ENCODE measurements at regions not wholly inside any gene's neighbourhood (a gene's known extent, or its start where the extent isn't known, plus 50 kb on each side); places are given as distances from the start of the nearest gene placed in this dataset.

DNA sequence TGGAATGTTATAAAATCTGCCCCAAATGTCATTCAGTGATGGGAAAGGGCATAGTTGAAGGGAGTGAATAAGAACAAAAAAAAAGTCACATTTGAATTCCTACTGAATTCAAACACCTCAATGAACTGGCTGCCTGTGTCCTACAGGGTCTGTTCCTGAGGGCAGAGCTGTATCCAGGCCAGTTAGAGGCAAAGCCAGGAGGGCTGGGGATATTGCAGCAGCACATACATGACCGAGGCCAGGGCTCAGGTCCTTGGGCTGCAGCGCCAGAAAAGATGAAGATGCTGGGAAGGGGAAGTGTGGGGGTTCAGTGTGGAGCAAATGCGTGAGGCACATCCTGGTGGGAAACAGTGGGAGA is 449.2 kb downstream of the SIPA1L2 start:
- Histone ChIP-seq H3K9ac (ENCODE audit: low read length) (no peak overlapping the region), H3K4me2 (ENCODE audit: low read depth, low read length, poor library complexity, severe bottlenecking) (no peak overlapping the region)

DNA sequence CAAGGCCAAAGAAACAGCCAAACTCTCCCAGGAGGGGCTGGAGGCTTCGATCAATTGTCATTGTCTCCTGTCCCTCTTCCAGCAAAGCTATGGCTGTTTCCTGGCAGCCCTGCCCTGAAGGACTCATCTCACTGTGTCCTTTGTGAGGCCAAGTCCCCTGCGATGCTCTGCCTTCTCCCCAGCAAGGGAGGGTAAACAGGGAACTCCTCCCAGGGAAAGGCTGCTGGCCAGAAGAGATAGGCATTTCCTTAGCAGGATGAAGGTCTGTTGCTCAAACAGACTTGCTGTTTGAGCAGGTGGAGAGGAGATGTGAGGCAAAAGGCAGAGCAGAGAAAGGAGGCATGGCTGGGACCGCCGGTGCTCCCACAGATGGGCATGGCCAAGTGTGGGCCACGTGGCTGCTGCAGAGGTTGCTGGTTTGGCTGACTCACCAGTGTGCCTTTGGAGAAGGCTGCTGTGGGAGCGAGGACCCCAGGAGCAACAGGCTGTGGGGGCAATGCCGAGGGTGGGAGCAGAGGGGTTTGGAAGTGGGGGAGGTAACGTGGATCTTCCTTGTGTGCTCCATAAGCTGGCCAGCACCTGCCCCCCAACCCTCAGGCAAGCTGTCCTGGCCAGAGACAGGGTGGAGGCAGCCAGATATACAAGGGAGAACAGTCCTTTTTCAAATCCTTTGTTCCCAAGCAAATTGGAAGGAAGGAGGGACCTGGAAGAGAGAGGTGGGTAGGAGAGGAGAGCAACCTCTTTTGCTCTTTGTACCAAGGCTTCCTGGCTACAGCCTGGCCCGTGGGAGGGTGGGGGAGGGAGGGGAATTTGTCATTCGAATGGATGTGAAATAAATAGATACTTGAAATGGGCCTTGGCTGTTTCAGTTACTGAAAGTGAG is 449.8 kb downstream of the SIPA1L2 start:
- Histone ChIP-seq H3K27me3 (ENCODE audit: low read length) (no peaks in the 10 kb centered on the region), H3K9ac (ENCODE audit: low read length) (no peak overlapping the region), H3K79me2 (ENCODE audit: low read length) (no peaks in the 10 kb centered on the region), H4K20me1 (ENCODE audit: insufficient read depth, low read depth, low read length) (no peaks in the 10 kb centered on the region), H3K4me1 (ENCODE audit: low read length) (no peaks in the 10 kb centered on the region), H3K4me2 (ENCODE audit: low read depth, low read length, poor library complexity, severe bottlenecking) (no peak overlapping the region), H2AFZ (ENCODE audit: low read length) (no peak overlapping the region), H3K4me3 (ENCODE audit: low read length) (no peak overlapping the region), H3K36me3 (ENCODE audit: insufficient read depth, low read length) (no peaks in the 10 kb centered on the region), H3K27ac (ENCODE audit: low read length) (no peak overlapping the region), H3K9me2 (replicated peaks; ENCODE audit: insufficient read depth, low read length) (no peaks in the 10 kb centered on the region), H3K9me3 (ENCODE audit: low read length) (no peaks in the 10 kb centered on the region)
- no peak for DNase-seq

More for the DNA sequence above, 449.2 kb downstream of the SIPA1L2 start:
- Histone ChIP-seq H3K9me3 (ENCODE audit: low read length) (no peaks in the 10 kb centered on the region), H3K4me3 (ENCODE audit: low read length) (no peak overlapping the region), H3K27me3 (ENCODE audit: low read length) (no peaks in the 10 kb centered on the region), H2AFZ (ENCODE audit: low read length) (no peak overlapping the region), H3K79me2 (ENCODE audit: low read length) (no peaks in the 10 kb centered on the region), H3K4me1 (ENCODE audit: low read length) (no peaks in the 10 kb centered on the region), H3K36me3 (ENCODE audit: insufficient read depth, low read length) (no peaks in the 10 kb centered on the region), H3K9me2 (replicated peaks; ENCODE audit: insufficient read depth, low read length) (no peaks in the 10 kb centered on the region), H4K20me1 (ENCODE audit: insufficient read depth, low read depth, low read length) (no peaks in the 10 kb centered on the region), H3K27ac (ENCODE audit: low read length) (no peak overlapping the region)
- no peak for DNase-seq

DNA sequence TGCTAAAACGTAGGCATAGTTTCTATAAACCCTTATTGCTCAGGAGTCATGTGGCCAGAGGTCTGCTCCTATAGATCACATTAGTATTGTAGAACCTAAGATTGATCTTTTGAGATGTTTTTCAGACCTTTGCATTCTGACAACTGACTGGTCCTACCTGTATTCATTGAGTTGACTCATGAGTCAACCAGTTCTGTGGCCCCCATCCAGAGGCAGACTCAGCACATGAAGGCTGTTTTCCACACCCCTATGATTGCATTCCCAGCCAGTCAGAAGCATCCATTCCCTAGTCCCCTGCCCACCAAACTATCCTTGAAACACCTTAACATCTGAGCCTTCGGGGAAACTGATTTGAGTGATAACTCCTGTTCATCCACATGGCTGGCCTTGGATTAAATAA is 451.7 kb downstream of the SIPA1L2 start:
- Histone ChIP-seq H3K27me3 (ENCODE audit: low read length) (no peaks in the 10 kb centered on the region), H3K4me1 (ENCODE audit: low read length) (no peaks in the 10 kb centered on the region), H4K20me1 (ENCODE audit: insufficient read depth, low read depth, low read length) (no peaks in the 10 kb centered on the region), H3K36me3 (ENCODE audit: insufficient read depth, low read length) (no peaks in the 10 kb centered on the region), H3K9ac (ENCODE audit: low read length) (no peak overlapping the region), H3K4me2 (ENCODE audit: low read depth, low read length, poor library complexity, severe bottlenecking) (no peak overlapping the region), H3K4me3 (ENCODE audit: low read length) (no peak overlapping the region), H3K9me2 (replicated peaks; ENCODE audit: insufficient read depth, low read length) (no peaks in the 10 kb centered on the region), H3K27ac (ENCODE audit: low read length) (no peak overlapping the region), H2AFZ (ENCODE audit: low read length) (no peak overlapping the region), H3K9me3 (ENCODE audit: low read length) (no peaks in the 10 kb centered on the region), H3K79me2 (ENCODE audit: low read length) (no peaks in the 10 kb centered on the region)
- no peak for DNase-seq

DNA sequence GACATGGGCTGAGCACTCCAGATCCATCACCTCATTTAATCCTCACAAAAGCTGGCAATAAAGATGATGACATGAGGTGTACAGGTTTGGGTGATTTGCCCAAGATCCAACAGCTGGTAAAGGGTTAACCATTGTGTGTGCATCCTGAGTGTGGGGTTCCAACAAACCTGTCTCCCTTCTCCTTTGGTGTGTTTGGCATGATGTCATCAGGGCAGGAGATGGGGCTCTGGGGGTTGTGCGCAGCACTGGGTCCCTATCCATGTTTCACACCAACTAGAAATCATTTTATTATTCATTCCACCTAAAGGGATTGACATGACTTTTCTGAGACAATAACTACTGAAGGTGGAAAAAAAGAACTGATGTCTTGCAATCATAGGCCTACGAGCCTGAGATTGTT is 452.5 kb downstream of the SIPA1L2 start:
- no peaks in the 10 kb centered on the region for H3K4me1 ChIP-seq (ENCODE audit: low read length)
- no peak overlapping the region for H3K4me3 ChIP-seq (ENCODE audit: low read length)
- H3K9ac ChIP-seq (ENCODE audit: low read length) = no peak overlapping the region
- no peak for DNase-seq
- H3K9me2 ChIP-seq (replicated peaks; ENCODE audit: insufficient read depth, low read length) = no peaks in the 10 kb centered on the region
- no peaks in the 10 kb centered on the region for H4K20me1 ChIP-seq (ENCODE audit: insufficient read depth, low read depth, low read length)
- H3K79me2 ChIP-seq (ENCODE audit: low read length) = no peaks in the 10 kb centered on the region
- H2AFZ ChIP-seq (ENCODE audit: low read length) = no peak overlapping the region
- no peaks in the 10 kb centered on the region for H3K9me3 ChIP-seq (ENCODE audit: low read length)
- H3K36me3 ChIP-seq (ENCODE audit: insufficient read depth, low read length) = no peaks in the 10 kb centered on the region
- H3K27me3 ChIP-seq (ENCODE audit: low read length) = no peaks in the 10 kb centered on the region
- H3K4me2 ChIP-seq (ENCODE audit: low read depth, low read length, poor library complexity, severe bottlenecking) = no peak overlapping the region
- H3K27ac ChIP-seq (ENCODE audit: low read length) = no peak overlapping the region

DNA sequence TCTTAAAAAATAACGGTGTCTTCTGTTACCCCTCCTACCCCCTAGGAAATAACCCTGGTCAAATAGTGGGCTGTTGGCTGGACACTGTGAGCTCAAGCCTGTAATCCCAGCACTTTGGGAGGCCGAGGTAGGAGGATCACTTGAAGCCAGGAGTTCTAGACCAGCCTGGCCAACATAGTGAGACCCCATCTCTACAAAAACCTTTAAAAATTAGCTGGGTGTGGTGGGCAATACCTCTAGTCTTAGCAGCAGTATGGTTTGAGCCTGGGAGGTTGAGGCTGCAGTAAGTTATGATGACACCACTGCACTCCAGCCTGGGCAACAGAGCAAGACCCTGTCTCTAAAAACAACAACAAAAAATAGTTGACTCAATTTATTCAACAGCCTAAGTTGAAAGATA is 453.7 kb downstream of the SIPA1L2 start:
- Histone ChIP-seq H3K27ac (ENCODE audit: low read length) (no peak overlapping the region), H3K4me2 (ENCODE audit: low read depth, low read length, poor library complexity, severe bottlenecking) (no peak overlapping the region), H4K20me1 (ENCODE audit: insufficient read depth, low read depth, low read length) (no peaks in the 10 kb centered on the region), H3K79me2 (ENCODE audit: low read length) (no peaks in the 10 kb centered on the region), H3K27me3 (ENCODE audit: low read length) (no peaks in the 10 kb centered on the region), H3K4me3 (ENCODE audit: low read length) (no peak overlapping the region), H2AFZ (ENCODE audit: low read length) (no peak overlapping the region), H3K9ac (ENCODE audit: low read length) (no peak overlapping the region), H3K9me2 (replicated peaks; ENCODE audit: insufficient read depth, low read length) (no peaks in the 10 kb centered on the region), H3K36me3 (ENCODE audit: insufficient read depth, low read length) (no peaks in the 10 kb centered on the region), H3K9me3 (ENCODE audit: low read length) (no peaks in the 10 kb centered on the region), H3K4me1 (ENCODE audit: low read length) (no peaks in the 10 kb centered on the region)
- no peak for DNase-seq

DNA sequence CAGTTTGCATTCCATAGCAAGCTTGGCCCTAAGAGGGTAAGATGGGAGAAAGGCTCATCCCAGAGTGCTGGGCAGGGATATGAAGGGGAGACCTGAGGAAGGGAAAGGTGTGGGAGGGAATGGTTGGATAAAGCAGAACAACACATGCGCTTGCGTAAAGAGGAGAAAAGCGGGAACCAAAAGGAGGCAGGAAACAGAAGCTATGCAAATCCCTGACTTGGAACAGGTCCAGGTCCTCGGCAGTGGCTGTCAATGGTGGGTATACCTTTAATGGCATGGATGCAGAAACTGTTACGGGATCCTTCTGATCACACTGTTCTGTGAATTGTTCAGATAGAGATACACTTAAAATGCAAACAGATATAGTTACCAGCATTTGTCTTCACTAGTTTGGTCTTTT is 455.6 kb downstream of the SIPA1L2 start:
- Histone ChIP-seq H3K36me3 (ENCODE audit: insufficient read depth, low read length) (no peaks in the 10 kb centered on the region), H3K9ac (ENCODE audit: low read length) (no peak overlapping the region), H3K9me2 (replicated peaks; ENCODE audit: insufficient read depth, low read length) (no peaks in the 10 kb centered on the region), H3K4me3 (ENCODE audit: low read length) (no peak overlapping the region), H3K27ac (ENCODE audit: low read length) (no peak overlapping the region), H3K79me2 (ENCODE audit: low read length) (no peaks in the 10 kb centered on the region), H2AFZ (ENCODE audit: low read length) (no peak overlapping the region), H3K9me3 (ENCODE audit: low read length) (no peaks in the 10 kb centered on the region), H3K27me3 (ENCODE audit: low read length) (no peaks in the 10 kb centered on the region), H4K20me1 (ENCODE audit: insufficient read depth, low read depth, low read length) (no peaks in the 10 kb centered on the region), H3K4me2 (ENCODE audit: low read depth, low read length, poor library complexity, severe bottlenecking) (no peak overlapping the region), H3K4me1 (ENCODE audit: low read length) (no peaks in the 10 kb centered on the region)
- DNase-seq = no peak

DNA sequence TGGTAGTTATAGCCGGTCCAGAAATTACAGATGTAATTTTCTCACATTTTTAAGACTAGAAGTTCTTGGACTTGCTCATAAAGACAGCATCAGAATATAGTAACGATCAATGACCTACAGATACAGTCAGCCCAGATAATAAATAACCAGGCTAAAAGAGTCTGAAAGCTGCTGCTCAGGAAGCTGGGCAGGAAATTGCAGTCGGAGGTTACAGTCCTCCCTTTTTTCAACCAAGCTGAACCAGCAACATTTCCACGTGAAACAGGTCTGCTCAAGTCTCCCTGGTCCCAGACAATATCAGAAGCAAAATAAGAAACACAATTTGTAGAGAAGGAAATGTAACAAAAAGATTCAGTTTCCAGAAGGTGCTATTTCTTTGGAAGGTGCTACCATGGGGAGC is 457.4 kb downstream of the SIPA1L2 start:
- Histone ChIP-seq H3K4me1 (ENCODE audit: low read length) (no peaks in the 10 kb centered on the region), H4K20me1 (ENCODE audit: insufficient read depth, low read depth, low read length) (no peaks in the 10 kb centered on the region), H2AFZ (ENCODE audit: low read length) (no peak overlapping the region), H3K36me3 (ENCODE audit: insufficient read depth, low read length) (no peaks in the 10 kb centered on the region), H3K4me3 (ENCODE audit: low read length) (no peak overlapping the region), H3K79me2 (ENCODE audit: low read length) (no peaks in the 10 kb centered on the region), H3K27me3 (ENCODE audit: low read length) (no peaks in the 10 kb centered on the region), H3K4me2 (ENCODE audit: low read depth, low read length, poor library complexity, severe bottlenecking) (no peak overlapping the region), H3K9ac (ENCODE audit: low read length) (no peak overlapping the region), H3K27ac (ENCODE audit: low read length) (no peak overlapping the region), H3K9me2 (replicated peaks; ENCODE audit: insufficient read depth, low read length) (no peaks in the 10 kb centered on the region), H3K9me3 (ENCODE audit: low read length) (no peaks in the 10 kb centered on the region)
- no peak for DNase-seq

DNA sequence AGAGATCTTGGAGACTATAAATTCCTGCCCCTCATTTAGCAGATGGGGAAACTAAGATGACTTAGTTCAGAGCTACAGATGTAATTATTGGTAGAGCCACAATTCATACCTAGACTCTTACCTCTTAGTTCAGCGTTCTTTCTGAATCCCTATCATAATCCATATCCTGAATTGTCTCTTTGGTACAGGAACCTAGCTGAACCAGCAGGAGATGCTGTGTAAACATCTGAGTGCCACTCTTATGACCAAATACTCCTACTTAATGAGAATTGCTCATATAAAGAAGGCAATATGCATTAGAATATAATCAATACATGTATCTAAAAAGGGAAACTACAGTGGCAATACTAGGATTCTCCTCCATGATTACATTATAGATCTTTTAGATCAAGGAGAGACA is 459.0 kb downstream of the SIPA1L2 start:
- Histone ChIP-seq H3K27ac (ENCODE audit: low read length) (no peak overlapping the region), H3K36me3 (ENCODE audit: insufficient read depth, low read length) (no peaks in the 10 kb centered on the region), H3K9me2 (replicated peaks; ENCODE audit: insufficient read depth, low read length) (no peaks in the 10 kb centered on the region), H3K9me3 (ENCODE audit: low read length) (no peaks in the 10 kb centered on the region), H3K9ac (ENCODE audit: low read length) (no peak overlapping the region), H2AFZ (ENCODE audit: low read length) (no peak overlapping the region), H4K20me1 (ENCODE audit: insufficient read depth, low read depth, low read length) (no peaks in the 10 kb centered on the region), H3K4me3 (ENCODE audit: low read length) (no peak overlapping the region), H3K79me2 (ENCODE audit: low read length) (no peaks in the 10 kb centered on the region), H3K4me1 (ENCODE audit: low read length) (no peaks in the 10 kb centered on the region), H3K4me2 (ENCODE audit: low read depth, low read length, poor library complexity, severe bottlenecking) (no peak overlapping the region), H3K27me3 (ENCODE audit: low read length) (no peaks in the 10 kb centered on the region)
- no peak for DNase-seq
